HG02678 (cell line): ENCODE measurements at regions not wholly inside any gene's neighbourhood (a gene's known extent, or its start where the extent isn't known, plus 50 kb on each side); places are given as distances from the start of the nearest gene placed in this dataset.
"Not testable (repeated sequence)": the region's sequence is repeated elsewhere in the genome, so short reads cannot be mapped to it uniquely, and the experiment has no call there.

Experiments used
- ATAC-seq: cut with Tn5 transposase; IDR thresholded peaks from one replicate; pipeline ENCODE4 v1.9.1; 2021; ENCODE audit warnings: mild to moderate bottlenecking, moderate library complexity; ENCODE audit not compliant: unreplicated experiment

DNA sequence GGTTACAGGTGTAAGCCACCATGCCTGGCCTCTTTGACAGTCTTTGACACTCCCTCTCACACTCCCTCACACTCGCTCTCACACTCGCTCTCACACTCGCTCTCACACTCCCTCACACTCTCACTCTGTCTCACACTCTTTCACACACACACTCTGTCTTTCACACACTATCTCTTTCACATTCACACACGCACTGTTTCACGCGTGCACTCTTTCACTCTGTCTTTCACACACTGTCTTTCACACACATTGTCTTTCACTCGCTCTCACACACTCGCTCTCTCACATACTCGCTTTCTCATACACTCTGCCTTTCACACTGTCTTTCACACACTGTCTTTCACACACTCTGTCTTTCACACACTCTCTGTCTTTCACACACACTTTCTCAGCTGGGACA is 167.1 kb upstream of the CXCL13 start:
- ATAC-seq, result no peak

DNA sequence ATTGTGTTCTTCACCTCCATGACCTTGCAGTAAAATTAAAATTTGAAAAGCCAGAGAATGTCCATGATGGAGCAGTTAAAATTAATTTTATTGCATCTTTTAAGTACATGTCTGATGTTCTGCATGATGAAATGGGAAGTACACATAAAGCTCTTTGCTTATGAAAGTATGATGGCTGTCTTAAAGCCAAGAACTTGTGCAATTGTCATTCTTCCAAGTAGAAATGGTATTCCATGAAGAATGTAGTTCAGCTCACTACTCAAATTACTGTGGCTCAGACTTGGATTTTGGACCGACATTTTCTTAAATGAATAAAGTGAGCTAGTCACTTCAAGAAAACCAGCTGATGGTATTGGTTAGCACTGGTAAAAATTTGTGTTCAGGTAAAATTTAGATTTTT is 161.7 kb upstream of the CXCL13 start:
- ATAC-seq, result no peak

DNA sequence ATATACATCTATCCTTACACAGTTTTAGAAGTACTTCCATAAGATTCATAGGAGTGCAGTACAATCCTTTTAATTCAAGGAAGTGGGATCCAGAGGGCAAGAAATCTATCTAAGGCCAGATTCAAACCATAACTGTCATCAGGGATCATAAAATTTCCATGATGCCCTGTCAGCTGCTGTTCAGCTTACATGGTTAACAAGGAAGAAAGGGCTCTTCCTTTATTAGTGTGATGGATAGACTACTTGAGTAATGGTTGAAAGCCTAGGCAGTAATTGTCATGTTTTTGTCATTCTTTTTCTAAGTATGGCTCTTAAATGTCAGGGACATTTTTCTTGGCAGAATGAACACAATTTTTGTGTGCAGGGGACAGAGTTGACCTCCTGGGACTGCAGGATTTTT is 159.8 kb upstream of the CXCL13 start:
- ATAC-seq, result no peak

DNA sequence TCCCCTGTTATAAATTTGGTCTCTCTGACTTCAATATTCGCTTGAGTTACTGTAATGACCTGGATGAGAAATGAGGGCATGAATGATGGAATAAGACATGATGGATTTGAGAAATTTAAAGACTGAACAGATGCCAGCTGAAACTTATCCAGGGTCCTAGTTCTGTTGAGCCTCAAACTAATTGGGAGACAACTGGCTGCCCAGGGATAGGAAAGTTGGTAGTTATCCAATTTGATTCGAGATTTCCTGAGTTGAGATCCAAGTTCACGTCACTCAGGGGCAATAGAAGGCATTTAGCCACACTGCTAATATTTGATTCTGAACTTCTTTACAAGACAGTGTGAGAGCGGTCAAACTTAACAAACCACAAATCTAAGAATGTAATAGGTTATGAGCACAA is 159.0 kb upstream of the CXCL13 start:
- no peak for ATAC-seq

DNA sequence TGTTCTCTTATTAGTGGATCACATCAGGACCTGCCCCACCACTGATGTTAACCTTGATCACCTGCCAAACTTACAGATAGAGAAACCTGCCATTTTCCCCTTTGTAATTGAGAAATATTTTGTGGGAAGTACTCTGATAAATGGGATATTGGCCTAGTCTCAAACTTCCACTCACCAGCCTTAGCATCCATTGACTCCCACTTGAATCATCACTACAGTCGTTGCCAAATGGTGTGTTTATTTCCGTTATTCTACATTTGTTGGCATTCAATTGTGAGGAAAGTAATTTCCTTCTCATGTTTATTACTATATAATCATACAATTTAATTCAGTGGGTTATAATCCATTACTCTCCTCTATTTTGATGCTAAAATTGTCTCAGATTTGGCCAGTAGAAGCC is 156.4 kb upstream of the CXCL13 start:
- ATAC-seq, result no peak

DNA sequence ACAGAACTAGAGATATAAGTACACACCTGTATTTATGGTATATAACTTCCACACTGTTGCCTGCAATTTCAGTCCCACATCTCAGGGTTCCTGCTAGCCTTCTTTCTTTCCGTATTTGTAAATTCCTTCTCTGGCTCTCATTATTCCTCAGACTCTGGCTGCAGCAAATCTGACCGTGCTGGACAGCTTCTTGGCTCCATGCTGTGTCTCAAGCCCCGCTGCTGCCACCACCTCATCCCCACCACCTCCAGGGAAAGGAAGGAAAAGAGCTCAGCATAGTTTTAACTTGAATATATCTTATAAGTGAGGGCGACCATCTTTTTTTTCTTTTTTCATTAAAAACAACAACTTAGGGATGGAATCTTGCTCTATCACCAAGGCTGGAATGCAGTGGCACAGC is 155.6 kb upstream of the CXCL13 start:
- no peak for ATAC-seq

DNA sequence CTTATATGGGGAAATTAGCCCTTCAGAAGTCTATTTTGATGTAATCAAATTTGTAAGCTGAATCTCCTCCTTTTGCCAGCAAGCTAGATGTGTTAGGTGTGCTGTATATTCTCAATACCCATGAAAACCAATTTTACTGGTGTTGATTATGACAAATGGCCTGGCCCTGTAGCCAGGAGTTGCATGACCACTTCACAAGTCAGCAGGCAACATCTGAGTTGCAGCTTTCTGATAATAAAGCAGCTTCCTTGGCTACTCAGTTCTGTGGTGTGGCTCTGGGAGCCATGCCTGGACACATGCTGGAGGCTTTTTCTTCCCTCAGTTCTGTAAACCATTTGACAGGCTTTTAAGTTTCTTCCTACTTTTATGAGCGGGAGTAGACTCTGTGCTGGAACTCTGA is 154.1 kb upstream of the CXCL13 start:
- no peak for ATAC-seq

DNA sequence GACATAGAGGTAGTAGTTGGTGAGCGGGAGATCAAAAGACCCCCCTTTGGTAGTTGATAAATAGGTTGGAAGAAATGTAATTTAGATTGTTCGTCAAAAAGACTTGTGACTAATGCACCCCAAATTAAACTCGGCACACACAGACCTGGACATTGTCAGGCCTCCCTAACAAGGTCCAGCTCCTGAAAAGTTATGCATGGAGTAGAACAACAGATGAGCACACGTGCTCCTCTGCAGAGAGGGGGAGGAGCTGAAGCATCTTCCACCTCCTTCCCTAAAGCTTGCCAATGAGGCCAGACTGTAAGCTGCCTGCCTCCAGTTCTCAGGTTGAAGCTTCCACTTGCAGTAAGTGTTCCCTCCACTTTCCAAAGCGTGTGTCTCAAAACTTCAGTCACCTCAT is 153.5 kb upstream of the CXCL13 start:
- ATAC-seq, result not testable (repeated sequence)

DNA sequence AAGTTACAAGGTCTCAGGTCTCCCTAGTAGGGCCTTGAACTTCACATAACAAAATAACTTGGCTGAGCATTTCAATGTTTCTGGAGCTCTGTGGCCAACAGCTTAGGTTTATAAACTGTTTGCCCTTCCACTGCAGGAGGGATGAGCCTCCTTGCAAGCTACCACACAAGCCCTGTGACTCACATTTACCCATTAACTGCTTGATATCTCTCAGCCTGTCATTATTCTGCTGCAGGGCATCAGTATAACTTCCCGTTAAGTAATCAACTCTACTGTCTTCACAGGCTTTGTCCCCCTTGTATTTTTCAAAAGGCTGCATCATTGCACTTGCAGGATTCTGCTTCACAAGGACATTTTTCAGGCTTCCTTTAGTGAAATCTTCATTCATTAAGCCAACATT is 151.7 kb upstream of the CXCL13 start:
- no peak for ATAC-seq

DNA sequence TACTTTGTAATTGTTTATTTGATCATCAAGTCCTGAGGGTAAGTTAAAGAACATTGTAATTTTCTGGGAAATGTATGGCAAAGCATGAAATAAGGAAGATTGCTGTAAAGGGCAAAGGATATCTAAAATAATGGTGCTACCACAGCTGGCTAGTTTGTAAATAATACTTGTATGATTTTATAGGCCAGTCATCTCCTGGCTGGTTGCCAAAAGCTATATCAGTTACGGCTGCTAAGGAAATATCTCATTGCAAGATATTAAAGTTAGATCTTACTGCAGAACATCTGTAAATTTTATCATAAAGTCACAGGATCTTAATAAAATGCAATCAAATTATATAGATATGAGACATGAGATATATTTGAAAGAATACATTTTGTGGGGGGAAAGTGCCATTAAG is 150.8 kb upstream of the CXCL13 start:
- ATAC-seq, result no peak

DNA sequence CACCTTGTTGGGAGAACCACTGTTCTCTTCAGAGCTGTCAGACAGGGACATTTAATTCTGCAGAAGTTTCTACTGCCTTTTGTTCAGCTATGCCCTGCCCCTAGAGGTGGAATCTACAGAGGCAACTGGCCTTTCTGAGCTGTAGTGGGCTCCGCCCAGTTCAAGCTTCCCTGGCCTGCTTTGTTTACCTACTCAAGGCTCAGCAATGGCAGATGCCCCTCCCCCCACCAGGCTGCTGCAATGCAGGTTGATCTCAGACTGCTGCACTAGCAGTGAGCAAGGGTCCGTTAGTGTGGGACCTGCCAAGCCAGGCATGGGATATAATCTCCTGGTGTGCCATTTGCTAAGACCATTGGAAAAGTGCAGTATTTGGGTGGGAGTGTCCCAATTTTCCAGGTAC is 141.5 kb upstream of the CXCL13 start:
- not testable (repeated sequence) for ATAC-seq

DNA sequence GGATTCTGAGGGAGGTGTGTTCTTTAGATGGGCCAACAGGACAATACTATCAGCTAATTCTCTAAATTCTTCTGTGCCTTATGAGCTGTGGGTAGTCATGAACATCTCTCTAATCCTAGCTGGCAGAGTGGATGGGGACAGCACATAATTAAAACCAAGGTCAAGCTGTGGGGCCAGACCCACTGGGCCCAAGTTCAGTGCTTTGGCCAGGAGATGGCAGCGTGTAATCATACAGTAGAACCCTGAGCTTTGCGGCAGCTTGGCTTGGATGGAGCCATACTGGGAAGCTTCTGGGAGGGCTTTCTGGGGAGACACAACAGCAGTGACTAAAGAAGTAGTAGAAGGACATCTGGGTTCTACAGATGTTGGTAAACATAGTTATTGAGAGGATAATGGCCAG is 140.3 kb upstream of the CXCL13 start:
- ATAC-seq, result no peak

DNA sequence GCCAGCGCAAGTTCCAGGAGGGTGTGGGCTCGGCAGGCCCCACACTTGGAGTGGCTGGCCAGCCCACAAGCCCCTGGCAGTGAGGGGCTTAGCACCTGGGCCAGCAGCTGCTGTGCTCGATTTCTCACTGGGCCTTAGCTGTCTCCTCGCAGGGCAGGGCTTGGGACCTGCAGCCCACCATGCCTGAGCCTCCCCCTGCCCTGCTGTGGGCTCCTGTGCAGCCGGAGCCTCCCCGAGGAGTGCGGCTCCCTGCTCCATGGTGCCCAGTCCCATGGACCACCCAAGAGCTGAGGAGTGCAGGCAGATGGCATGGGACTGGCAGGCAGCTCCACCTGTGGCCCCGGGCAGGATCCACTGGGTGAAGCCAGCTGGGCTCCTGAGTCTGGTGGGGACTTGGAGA is 139.2 kb upstream of the CXCL13 start:
- ATAC-seq, result no peak

DNA sequence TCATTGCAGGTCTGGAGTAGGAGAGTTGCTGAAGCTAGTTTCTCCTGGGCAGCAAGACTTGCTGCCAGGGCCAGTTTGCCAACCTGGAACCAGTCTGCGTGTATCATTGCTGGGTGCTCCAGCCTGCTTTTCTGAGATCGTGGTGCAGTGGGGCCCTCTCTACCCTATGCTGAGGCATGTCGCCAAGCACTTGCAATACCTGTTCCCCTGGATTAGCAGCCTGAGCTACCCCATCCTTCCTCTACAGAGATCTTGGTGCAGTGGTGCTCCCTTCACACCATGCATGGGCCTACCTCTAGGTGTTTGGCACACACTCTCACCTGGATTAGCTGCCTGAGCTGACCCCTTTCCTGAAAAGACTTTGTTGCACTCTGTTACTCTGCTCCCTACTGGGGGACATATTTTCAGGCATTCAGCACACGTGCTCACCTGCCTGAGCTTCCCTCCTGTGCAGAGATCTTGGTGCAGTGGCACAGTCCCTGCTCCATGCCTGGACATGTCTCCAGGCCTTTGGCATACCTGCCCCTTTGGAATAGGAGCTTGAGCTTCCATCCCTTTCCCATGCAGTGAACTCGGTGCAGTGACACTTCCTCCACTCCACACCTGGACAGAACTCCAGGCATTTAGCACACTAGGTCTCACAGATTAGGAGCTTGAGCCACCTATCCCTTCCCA is 133.7 kb upstream of the CXCL13 start:
- ATAC-seq, result no peak

DNA sequence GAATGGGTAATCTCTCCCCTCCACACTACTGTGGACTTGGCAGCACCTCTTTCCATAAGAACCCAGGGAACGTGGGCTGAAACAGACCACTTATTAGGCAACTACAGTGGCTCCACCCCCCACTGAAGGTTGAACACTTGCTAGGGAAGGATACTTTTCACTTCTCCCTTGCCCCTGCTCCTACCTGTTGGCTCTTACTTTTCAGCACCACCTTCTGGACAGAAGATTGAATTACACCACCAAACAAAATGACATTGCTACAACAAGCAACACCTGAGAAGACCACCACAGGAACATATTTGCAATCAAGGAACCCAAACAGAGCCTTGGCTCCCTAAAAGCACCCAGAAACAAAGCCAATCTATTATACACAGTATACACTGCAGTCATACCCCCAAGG is 132.1 kb upstream of the CXCL13 start:
- ATAC-seq, result no peak

DNA sequence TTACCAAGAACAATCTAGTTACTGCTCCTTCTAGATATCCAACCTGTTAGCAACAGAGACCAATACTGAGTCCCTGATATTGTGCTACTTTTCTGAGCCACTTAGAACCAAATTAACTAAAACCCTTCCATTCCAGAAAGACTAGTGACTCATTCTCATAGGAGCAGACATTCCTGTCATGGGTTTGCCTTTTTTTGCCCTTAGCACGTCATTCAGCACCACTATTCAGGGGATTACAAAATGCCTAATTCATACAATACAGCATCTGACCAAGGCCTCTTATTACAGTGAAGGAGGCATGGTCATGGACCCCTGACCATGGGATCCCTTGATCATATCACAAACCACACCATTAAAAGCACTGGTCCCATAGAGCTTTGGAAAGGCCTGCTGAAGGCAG is 123.8 kb upstream of the CXCL13 start:
- no peak for ATAC-seq

DNA sequence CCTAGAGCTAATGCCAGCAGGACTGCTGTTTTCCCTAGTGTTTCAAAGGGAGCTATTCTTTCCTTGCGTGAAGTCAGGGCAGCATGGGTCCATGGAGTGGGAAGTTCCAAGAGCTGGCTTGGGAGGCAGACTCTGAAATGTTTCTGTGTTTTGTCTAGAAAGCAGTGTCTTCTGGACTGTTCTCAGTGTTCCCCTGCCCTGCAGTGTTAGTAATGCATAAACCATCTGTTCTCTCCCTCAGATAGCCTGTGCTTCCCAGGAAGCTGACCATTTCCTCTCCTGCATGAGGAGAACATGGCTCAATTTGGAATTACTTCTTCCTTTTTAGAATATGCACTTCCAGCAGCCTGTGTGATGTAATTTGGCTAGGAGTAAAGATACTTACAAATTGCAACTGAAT is 116.7 kb upstream of the CXCL13 start:
- ATAC-seq, result no peak

DNA sequence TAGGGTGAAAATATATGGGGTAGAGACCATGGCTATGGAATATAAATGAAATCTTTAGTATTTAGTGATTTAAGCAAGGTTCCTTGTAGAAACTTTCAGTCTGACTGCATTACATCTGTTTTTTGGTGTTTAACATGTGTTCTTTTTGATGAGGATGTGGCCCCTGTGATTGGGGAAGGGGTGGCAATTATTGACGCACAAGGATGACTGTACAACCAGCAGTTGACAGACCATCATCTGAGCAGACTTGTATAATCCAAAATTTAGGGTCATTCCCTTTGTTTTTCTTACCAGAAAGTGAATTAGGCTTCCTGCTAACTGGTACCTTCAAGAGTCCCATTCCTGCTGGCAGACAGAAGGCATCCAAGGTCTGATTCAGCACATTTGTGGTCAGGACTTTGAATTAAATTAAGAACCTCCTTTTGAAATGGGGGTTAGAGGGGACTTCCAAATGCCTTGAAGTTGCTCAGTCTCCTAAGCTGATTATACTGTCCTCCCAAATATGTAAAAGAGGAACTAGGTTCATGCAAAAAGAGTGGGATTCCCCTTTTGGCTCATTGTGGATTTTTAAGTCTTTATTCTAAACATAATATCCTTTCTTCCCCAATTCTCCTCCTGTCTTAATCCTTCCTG is 112.4 kb upstream of the CXCL13 start:
- peak; percentile 73 for ATAC-seq

DNA sequence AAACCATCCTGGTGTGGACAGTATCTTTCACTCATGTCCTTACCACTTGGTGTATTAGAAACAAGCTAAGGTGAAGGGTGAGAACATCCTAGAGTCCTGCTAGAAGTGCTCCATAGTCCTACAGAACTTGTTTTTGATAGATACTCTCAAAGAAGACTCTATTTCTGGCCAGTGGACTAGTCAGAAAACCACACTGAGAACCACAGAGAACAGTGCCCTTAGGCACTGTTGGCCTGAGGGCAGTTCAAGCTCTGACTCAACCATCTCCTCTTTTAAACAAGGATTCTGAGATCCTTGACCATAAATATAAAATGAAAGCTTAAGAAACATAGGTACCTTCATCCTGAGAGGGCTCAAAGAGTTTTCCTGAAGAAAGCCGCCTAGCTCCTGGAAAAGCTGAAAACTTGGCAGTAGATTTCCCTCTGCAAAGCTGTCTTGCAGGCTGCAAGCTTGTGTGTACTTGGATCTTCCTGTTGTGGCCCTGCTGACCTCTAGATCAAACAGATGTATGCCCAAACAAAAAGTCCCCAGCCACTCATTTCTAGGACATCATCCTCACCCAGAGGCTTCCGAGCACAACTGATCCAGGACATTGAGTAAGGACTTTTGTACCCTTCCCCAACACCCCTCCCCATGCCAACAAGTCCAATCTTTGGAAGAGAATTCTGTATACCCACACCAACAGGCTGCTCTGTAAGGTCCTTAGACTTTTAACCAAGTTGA is 111.6 kb upstream of the CXCL13 start:
- ATAC-seq, result peak; percentile 63

DNA sequence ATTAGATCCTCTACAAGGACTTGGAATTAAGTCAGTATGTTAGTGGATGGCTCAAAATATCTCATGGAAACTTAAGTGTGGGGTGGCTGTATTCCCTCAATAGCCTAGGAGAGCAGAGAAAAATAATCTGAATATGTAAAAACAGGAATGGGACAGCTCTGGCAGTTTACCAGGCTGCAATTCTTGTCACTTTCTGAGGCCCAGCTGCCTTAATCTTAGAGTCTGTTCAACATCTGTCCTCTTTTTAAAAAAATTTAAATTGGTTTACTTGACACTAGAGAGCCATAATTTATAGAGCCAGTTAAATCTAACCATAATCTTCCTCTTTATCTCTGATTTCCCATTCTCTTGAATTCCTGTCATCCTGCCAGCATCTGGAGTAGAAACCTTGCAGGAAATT is 109.2 kb upstream of the CXCL13 start:
- no peak for ATAC-seq

DNA sequence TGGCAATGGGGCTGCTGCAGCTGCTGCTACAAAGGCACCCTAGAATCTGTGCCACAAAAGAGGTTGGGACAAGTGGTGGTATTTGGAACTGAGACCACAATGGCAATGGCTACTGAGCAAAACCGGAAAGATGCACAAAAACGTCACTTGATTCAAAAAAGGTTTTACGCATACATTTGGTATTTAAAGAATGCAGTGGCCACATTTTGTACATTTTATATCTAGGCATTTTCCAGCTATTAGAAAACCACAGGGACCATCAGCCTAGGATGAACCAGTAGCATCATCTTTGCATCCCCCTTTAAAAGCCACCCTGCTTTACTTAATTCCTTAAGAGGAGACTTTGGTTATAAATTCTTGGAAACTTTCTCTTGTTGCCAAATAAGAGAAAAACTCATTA is 104.8 kb upstream of the CXCL13 start:
- no peak for ATAC-seq

DNA sequence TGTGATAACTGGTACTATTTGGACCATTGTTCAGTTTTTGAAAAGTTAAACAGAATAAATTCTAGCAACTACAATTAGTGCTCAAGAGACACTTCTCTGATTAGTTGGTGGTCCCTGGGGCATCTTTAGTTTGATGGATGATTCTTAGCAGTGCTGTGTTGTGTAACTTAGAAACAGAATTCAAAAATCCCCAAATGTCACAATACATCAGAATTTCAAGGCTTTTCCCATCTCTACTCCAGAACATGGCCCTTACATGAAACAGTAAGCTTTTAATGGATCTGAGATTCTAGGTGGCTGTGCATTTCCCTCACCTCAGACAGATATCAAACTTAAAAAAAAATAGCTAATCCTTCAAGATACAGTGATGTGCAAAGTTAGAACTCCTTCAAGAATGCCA is 104.4 kb upstream of the CXCL13 start:
- no peak for ATAC-seq
